ENCODE measurements at regions not wholly inside any gene's neighbourhood (a gene's known extent, or its start where the extent isn't known, plus 50 kb on each side); places are given as distances from the start of the nearest gene placed in this dataset.

GRCh38 chr17:77509599-77509998 lies 368.8 kb downstream of the SEC14L1 start:
- H3K9me3 ChIP-seq, result peaks cover 0 to 7% (median 0%) of the 10 kb centered on the region in 4 donors
- TF ChIP-seq POLR2A (IDR thresholded peaks at IDR 0.05), result no peak
- TF ChIP-seq CTCF (IDR thresholded peaks at IDR 0.05), result no peak
- no peaks in the 10 kb centered on the region for H3K36me3 ChIP-seq
- H3K27me3 ChIP-seq, result no peaks in the 10 kb centered on the region
- no peak for DNase-seq
- no peak overlapping the region for H3K4me3 ChIP-seq
- H3K27ac ChIP-seq, result no peak overlapping the region
- no peak for ATAC-seq (ENCODE audit: low FRiP score in 2 of 2)
- no peaks in the 10 kb centered on the region for H3K4me1 ChIP-seq
- WGBS, 2 donors, result 94 to 97% methylated on average over 2 of the region's 2 CpGs

DNA sequence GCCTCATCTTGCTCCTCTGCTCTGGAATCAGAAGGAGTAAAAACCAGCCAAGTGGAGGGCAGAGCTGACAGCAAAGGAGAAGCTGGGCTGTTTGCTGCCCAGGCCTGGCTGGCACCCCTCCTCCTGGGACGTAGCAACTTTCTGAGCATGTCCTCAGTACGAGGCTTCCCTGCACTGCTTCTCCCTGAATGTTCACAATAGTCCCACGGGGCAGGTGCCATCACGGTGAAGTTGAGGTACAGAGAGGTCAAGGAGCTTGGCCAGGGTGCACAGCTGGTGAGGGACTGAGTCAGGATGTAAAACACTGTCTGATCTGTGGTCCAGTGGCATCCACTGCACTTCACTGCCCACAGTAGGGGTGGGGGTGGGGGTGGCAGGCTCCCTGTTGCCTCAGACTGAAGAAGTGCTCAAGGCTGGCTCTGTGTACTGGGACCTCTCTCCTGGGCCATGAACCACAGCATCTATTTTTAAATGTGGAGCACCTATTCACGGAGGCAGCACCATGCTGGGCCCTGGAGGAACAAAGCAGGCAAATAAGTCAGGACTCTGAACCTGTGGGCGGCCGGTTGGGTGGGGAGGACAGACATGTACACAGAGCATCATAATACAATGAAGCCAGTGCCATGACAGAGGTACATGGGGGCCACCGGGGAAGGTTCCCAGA lies 369.5 kb downstream of the SEC14L1 start:
- H3K4me1 ChIP-seq, result no peaks in the 10 kb centered on the region
- DNase-seq (no peak), ATAC-seq (ENCODE audit: low FRiP score in 2 of 2) (no peak)
- no peak overlapping the region for H3K4me3 ChIP-seq
- no peak overlapping the region for H3K27ac ChIP-seq
- H3K36me3 ChIP-seq, result no peaks in the 10 kb centered on the region
- TF ChIP-seq CTCF (IDR thresholded peaks at IDR 0.05) (no peak), POLR2A (IDR thresholded peaks at IDR 0.05) (no peak), EP300 (IDR thresholded peaks at IDR 0.05) (no peak), POLR2AphosphoS5 (IDR thresholded peaks at IDR 0.05) (no peak)
- H3K27me3 ChIP-seq, result no peaks in the 10 kb centered on the region
- 73 to 91% methylated on average over 8 of the region's 8 CpGs for WGBS, 2 donors
- peaks cover 0 to 7% (median 0%) of the 10 kb centered on the region in 4 donors for H3K9me3 ChIP-seq

GRCh38 chr17:77511514-77512061 lies 370.8 kb downstream of the SEC14L1 start:
- no peak overlapping the region for H3K27ac ChIP-seq
- no peaks in the 10 kb centered on the region for H3K27me3 ChIP-seq
- no peaks in the 10 kb centered on the region for H3K36me3 ChIP-seq
- TF ChIP-seq POLR2AphosphoS5 (IDR thresholded peaks at IDR 0.05) (no peak), CTCF (IDR thresholded peaks at IDR 0.05) (no peak), POLR2A (IDR thresholded peaks at IDR 0.05) (no peak), EP300 (IDR thresholded peaks at IDR 0.05) (no peak)
- no peak overlapping the region for H3K4me3 ChIP-seq
- no peak for ATAC-seq (ENCODE audit: low FRiP score in 2 of 2)
- DNase-seq, result no peak
- 48 to 70% methylated on average over 1 of the region's 1 CpG for WGBS, 2 donors
- H3K4me1 ChIP-seq, result no peaks in the 10 kb centered on the region
- peaks cover 0 to 7% (median 0%) of the 10 kb centered on the region in 4 donors for H3K9me3 ChIP-seq

DNA sequence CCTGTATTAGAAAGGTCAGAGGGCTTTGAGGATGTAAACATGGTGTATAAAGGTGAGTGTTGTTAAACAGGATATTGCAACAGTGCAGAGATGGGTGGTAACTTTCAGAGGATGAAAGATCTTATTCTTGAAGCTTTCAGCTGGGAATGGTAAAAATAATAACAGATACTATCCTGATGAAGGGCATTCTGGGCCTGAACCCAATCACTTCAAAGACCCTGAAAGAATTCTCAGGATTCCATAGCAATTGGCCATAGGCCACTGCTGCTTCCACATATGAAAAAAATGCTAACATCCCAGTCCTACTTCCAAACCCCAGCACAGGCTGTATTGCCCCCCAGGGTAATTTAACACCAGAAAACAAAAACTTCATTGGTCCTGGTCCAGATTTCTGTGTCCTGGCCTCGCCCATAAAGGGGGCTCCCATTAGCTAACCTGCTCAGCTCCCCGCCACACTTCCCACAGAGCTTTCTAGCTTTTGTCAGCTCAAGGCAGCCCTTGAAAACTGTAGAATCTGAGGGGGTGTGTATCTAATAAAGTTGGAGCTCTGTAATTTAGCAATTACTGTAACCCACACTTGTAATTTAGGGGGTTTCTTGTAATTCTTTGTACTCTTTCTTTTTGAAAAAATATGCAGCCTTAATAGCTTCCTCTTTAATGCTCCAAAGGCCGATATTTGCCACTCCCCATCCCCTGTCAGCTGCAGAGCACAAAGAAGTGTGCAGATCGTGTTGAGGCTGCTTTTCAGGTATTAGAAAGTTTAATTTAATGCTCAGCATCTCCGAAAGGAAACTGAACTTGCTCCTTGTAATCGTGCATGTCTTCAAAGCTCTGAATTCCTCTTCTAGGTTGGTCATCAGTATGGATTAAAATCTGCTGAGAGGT lies 371.5 kb downstream of the SEC14L1 start:
- peaks cover 0 to 7% (median 0%) of the 10 kb centered on the region in 4 donors for H3K9me3 ChIP-seq
- H3K4me1 ChIP-seq, result no peaks in the 10 kb centered on the region
- 74% methylated on average over 6 of the region's 6 CpGs for WGBS, 2 donors
- no peak for TF ChIP-seq CTCF (IDR thresholded peaks at IDR 0.05)
- TF ChIP-seq POLR2A (IDR thresholded peaks at IDR 0.05), result no peak
- no peak for TF ChIP-seq EP300 (IDR thresholded peaks at IDR 0.05)
- TF ChIP-seq POLR2AphosphoS5 (IDR thresholded peaks at IDR 0.05), result no peak
- no peak for DNase-seq
- no peak for ATAC-seq (ENCODE audit: low FRiP score in 2 of 2)
- no peaks in the 10 kb centered on the region for H3K36me3 ChIP-seq
- H3K4me3 ChIP-seq, result no peak overlapping the region
- H3K27ac ChIP-seq, result no peak overlapping the region
- H3K27me3 ChIP-seq, result no peaks in the 10 kb centered on the region

All from upper lobe of left lung (tissue), 6 donors.